ENCODE measurements at regions not wholly inside any gene's neighbourhood (a gene's known extent, or its start where the extent isn't known, plus 50 kb on each side); places are given as distances from the start of the nearest gene placed in this dataset.
"Not testable (repeated sequence)": the region's sequence is repeated elsewhere in the genome, so short reads cannot be mapped to it uniquely, and the experiment has no call there.

GRCh38 chr11:127962416-127962815 is 624.9 kb downstream of the ETS1 start:
- Histone ChIP-seq H3K4me1 (no peaks in the 10 kb centered on the region), H3K27me3 (no peaks in the 10 kb centered on the region), H3K9me3 (no peaks in the 10 kb centered on the region), H3K4me3 (no peak overlapping the region), H3K27ac (no peak overlapping the region), H3K36me3 (replicated peaks in 1 of 2; ENCODE audit: insufficient read depth in 1 of 2, low read depth in 2 of 2) (no peaks in the 10 kb centered on the region)
- TF ChIP-seq POLR2A (IDR thresholded peaks at IDR 0.05) (no peak), CTCF (IDR thresholded peaks at IDR 0.05) (no peak)
- ATAC-seq = no peak
- no peak for DNase-seq
- WGBS, 2 donors = 92 to 100% methylated on average over 1 of the region's 1 CpG
- intact Hi-C loops (cut with DNase I) = no loop called here

- Histone ChIP-seq H3K27me3 (no peaks in the 10 kb centered on the region), H3K9me3 (no peaks in the 10 kb centered on the region), H3K36me3 (replicated peaks in 1 of 2; ENCODE audit: insufficient read depth in 1 of 2, low read depth in 2 of 2) (no peaks in the 10 kb centered on the region), H3K4me1 (no peaks in the 10 kb centered on the region), H3K27ac (no peak overlapping the region), H3K4me3 (no peak overlapping the region)
- intact Hi-C loops (cut with DNase I) = no loop called here
- WGBS, 2 donors = 36 to 39% methylated on average over 2 of the region's 2 CpGs
- TF ChIP-seq POLR2A (IDR thresholded peaks at IDR 0.05) (no peak), CTCF (IDR thresholded peaks at IDR 0.05) (no peak)
- no peak for ATAC-seq
- DNase-seq = no peak
Measured at GRCh38 chr11:127950162-127950561, 637.2 kb downstream of the ETS1 start.

- no peaks in the 10 kb centered on the region for H3K36me3 ChIP-seq (replicated peaks in 1 of 2; ENCODE audit: insufficient read depth in 1 of 2, low read depth in 2 of 2)
- WGBS, 2 donors = 38 to 40% methylated on average over 4 of the region's 4 CpGs
- no peak overlapping the region for H3K4me3 ChIP-seq
- no peaks in the 10 kb centered on the region for H3K4me1 ChIP-seq
- intact Hi-C loops (cut with DNase I) = no loop called here
- H3K27ac ChIP-seq = no peak overlapping the region
- ATAC-seq (no peak), DNase-seq (no peak)
- TF ChIP-seq POLR2A (IDR thresholded peaks at IDR 0.05) (no peak), CTCF (IDR thresholded peaks at IDR 0.05) (no peak)
- H3K9me3 ChIP-seq = no peaks in the 10 kb centered on the region
- H3K27me3 ChIP-seq = no peaks in the 10 kb centered on the region
Measured at GRCh38 chr11:127943763-127944162, 643.6 kb downstream of the ETS1 start.

GRCh38 chr11:127943152-127943551 is 644.2 kb downstream of the ETS1 start:
- intact Hi-C loops (cut with DNase I) = no loop called here

GRCh38 chr11:127941554-127941953 is 645.8 kb downstream of the ETS1 start:
- H3K4me3 ChIP-seq; ATAC-seq; H3K27ac ChIP-seq; intact Hi-C loops (cut with DNase I); H3K27me3 ChIP-seq; H3K36me3 ChIP-seq (replicated peaks in 1 of 2; ENCODE audit: insufficient read depth in 1 of 2, low read depth in 2 of 2); H3K9me3 ChIP-seq; H3K4me1 ChIP-seq; DNase-seq: not testable (repeated sequence)
- WGBS, 2 donors = 80 to 85% methylated on average over 17 of the region's 17 CpGs

More at GRCh38 chr11:127943152-127943551, 644.2 kb downstream of the ETS1 start:
- no peak for TF ChIP-seq POLR2A (IDR thresholded peaks at IDR 0.05)
- TF ChIP-seq CTCF (IDR thresholded peaks at IDR 0.05) = no peak
- Histone ChIP-seq H3K4me3 (no peak overlapping the region), H3K4me1 (no peaks in the 10 kb centered on the region), H3K27ac (no peak overlapping the region), H3K36me3 (replicated peaks in 1 of 2; ENCODE audit: insufficient read depth in 1 of 2, low read depth in 2 of 2) (no peaks in the 10 kb centered on the region), H3K27me3 (no peaks in the 10 kb centered on the region), H3K9me3 (no peaks in the 10 kb centered on the region)
- no peak for DNase-seq
- WGBS, 2 donors = 78 to 81% methylated on average over 5 of the region's 5 CpGs
- no peak for ATAC-seq

Measured in body of pancreas (tissue), 4 donors.